ENCODE measurements at regions not wholly inside any gene's neighbourhood (a gene's known extent, or its start where the extent isn't known, plus 50 kb on each side); places are given as distances from the start of the nearest gene placed in this dataset.
"Not testable (repeated sequence)": the region's sequence is repeated elsewhere in the genome, so short reads cannot be mapped to it uniquely, and the experiment has no call there.

GRCh38 chr2:234590076-234590475 is 93.2 kb upstream of the ARL4C start:
- no peak for DNase-seq

DNA sequence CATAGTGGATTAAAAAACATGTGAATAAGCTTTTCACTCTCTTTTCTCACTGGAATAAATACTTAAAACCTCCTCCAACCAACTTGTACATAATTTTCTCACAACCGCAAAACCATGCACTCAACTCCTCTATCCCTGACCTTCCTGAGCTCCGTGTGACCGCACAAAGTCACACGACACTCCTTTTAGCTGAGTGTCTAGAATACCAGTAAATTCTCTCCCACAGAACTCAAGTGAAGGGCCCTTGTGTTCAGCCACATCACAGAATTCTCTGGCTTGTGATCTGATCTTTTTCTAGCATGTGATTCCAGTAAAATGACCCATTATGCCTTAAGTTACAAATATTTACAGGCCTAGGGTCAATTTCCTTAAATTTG is 91.2 kb upstream of the ARL4C start:
- DNase-seq: no peak

DNA sequence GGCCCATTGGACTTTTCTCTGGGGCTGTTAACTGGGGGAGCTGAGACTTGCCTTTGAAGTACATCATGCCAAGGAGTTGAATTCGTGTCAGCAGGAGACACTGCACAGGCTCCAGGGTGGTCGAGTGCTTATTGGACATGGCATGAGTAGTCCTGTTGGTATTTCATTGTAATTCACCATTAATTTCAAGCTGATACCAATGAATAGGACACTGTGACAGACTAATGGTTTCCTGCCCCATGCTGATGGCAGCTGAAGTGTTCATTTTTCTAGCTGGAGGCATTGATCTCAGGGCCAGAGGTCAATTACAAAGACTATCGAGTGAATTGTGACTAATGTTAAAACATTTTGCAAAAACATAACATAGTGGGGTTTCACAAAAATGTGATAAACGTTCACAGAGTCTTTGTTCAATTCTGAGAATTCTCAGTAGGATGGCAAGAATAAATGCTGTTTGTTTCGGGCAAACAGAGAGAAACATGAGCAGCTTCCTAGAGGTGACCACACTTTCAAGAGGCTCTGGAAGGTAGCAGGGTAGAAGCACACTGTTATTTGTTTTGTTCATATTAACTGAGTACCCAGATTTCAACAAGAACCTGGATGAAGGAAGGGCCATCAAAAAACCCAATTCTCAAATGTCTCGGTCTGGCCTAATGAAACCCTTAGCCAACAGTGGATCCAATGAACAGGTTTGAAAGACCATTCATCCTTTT is 90.6 kb upstream of the ARL4C start:
- DNase-seq: peak; percentile 14

DNA sequence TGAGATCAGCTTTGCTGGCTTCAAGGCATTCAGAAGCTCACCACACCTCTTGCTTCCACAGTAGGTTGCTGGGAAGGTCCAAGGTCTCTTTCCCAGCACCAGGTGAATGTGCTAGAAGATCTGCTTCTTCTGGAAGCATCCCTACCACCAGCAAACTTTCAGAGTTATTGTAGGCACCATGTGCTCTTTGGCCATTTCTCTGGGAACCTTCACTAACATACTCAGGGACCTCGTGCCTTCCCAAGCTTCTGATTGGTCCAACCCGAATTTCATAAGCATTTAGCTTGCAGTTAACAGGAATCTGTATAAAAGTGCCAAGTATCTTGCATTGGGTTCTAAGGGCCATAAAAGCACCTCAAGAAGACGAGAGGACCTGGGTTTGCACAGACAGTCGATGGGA is 86.5 kb upstream of the ARL4C start:
- DNase-seq: no peak

DNA sequence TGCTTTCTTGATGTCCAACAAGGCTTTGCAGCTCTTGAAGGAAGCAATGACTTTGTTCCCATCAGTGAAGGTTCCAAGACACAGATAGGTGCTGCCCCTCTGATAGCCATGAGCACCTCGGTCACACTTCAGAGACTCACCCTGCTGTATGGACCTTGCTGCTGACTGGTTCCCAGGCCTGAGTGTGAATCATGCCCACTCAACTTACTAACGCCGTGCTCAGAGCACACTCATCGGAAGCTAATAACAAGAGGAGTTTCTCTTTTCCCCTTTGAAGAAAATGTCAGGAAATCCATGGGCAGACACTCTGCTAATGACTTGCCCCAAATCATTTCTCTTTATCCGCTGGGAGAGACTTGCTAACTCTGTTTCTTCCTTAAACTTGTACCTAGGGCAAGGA is 83.8 kb upstream of the ARL4C start:
- no peak for DNase-seq

DNA sequence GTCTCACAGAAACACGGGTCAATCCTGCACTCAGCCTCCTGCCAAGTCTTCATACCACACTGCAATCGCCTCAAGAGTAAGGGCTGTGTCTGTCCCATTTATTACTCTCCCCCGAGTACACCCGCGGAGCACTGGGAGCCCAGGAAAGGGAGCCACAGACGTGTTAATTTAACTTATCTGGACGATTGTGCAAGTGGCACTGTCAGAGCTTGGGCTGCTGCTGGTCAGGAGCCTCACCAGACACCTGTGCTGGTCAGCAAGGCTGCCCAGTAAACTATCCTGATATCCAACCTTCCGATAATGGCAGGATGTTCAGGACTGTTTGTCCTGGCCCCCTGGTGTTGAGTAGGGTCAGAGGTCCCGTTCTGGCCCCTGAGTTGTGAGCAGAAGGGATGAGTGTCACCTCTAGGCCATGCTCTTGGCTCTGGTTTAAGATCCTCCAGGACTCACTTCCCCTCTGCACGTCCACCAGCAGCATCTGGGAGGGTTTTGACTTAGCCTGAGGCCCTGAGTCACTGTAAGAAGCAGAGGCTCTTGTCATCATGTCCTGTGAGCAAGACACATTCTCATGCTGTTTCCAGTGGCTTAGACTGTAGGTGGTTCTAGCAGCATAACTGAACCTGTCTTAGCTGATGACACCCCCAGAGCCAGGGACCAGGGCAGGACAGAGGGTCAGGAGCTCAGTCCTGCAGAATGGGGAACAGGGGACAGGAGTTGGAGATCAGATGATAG is 82.5 kb upstream of the ARL4C start:
- no peak for DNase-seq

DNA sequence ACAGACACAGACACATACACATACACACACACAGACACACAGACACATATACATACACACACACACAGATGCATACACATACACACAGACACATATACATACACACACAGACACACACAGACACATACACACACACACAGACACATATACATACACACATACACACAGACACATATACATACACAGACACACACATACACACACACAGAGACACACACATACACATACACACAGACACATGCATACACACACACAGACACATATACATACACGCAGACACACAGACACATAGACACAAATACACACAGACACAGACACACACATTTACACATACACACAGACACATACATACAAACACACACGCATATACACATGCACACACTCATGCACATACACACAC is 81.5 kb upstream of the ARL4C start:
- no peak for DNase-seq

- DNase-seq: no peak
Measured at GRCh38 chr2:234577191-234577590, 80.3 kb upstream of the ARL4C start.

DNA sequence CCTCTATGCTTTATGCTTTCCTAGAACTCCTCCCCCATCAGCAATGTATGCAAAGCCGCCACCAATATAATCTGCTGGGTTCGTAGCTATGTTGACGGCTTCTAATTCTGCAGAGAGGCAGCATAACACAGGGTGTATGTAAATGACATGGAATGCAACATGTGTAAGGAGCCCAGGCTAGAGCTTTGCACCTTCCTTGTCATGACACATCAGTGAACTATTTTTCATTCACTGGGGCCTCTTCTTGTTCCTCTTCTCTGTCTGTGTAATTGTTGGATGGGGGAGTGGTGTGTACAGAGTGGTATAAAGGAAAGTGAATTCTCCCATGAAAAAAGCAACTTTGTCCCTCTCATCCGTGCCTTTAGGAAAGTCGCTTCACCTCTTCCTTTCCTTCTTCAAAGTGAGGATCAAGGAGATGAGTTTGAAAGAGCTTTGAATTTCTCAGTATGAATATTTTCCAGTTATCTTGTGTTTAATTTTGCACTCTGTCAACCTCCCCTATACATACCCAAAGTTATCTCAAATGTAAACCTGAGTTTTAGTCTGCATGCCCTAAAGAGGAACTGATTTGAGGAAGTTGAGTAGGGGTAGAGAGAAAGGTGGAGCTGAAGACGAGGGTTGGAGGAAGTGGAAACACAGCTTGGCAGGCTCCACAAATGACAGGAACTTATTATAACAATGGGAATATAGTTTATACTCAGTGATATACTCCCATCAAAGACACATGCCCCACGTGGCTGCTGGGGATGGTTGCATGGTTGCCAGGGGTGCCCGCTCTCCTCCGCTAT is 74.9 kb upstream of the ARL4C start:
- DNase-seq: no peak

DNA sequence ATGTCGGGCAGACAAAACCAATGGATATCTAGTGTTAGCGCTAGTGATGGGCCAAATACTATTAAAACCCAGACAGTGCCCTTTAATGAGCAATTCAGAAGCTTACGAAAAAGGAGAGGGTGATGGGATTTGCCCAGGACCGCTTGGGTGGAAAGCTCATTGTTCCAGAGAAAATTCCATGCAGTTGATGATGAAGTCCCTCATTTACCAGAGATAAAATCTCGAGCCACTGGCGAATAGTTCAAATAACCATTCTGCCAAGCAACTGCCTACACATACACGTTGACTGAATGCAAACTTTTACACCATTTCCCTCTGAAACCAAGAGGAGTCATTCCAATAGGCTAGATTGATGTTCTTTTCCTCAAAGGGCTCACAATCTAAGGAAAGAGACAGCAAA is 73.6 kb upstream of the ARL4C start:
- no peak for DNase-seq

- no peak for DNase-seq
Measured at GRCh38 chr2:234569776-234570430, 73.0 kb upstream of the ARL4C start.

GRCh38 chr2:234566622-234567021 is 69.7 kb upstream of the ARL4C start:
- no peak for DNase-seq

- DNase-seq: no peak
Measured at GRCh38 chr2:234565842-234566619, 69.2 kb upstream of the ARL4C start.

DNA sequence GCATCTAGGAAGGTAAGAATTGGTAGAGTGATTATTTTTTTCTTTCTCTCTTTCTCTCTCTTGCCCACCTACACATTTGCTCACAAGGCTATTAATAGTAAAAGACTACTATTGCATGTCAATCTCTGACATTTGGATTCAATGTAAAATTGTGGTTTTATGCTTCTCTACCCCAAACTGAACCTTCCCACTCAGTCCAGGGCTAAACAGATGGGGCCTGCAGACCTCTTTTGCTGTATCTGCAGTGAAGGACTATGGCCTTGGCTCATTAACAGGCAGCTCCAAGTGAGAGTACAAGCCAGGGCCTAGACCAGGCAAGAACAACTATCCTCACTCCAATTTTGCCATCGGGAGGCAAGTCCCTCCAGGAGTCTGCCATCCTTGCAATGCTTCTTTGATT is 68.3 kb upstream of the ARL4C start:
- DNase-seq: no peak

DNA sequence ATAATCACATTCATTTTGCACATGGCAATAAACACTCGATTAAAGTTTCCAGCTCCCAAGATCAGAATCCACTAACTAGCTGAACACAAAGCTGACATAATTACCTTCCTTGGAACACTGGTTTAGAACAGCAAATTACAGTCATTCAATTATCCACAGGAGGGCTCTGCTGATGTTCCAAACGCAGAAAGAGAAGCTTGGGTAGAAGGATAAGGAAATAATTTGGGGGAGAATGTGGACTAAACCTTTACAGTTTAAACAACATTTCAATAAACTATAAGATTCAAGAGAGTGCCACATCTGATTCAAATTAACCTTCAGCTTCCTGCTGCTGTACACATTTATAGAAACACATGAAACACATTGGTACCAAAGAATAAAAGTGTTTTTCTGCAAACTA is 67.8 kb upstream of the ARL4C start:
- DNase-seq: no peak

DNA sequence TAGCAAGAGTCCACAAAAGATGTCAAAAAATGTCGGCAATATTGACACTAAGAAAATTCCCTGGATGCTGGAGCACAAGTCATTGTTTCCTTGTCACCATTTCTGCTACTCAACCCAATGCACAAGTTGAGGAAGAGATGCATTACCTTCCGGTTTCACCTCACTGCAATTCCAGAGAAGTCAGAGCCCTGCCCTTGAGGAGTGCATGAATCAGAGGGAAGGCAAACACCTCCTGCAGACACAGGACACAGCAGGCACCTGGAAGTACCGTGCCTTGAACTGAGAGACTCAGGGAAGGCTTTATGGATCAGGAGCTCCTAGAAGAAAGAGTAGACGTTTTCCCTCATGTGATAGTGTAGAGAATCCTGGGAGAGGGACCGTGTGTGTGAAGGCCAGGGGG is 62.7 kb upstream of the ARL4C start:
- peak; percentile 66 for DNase-seq

DNA sequence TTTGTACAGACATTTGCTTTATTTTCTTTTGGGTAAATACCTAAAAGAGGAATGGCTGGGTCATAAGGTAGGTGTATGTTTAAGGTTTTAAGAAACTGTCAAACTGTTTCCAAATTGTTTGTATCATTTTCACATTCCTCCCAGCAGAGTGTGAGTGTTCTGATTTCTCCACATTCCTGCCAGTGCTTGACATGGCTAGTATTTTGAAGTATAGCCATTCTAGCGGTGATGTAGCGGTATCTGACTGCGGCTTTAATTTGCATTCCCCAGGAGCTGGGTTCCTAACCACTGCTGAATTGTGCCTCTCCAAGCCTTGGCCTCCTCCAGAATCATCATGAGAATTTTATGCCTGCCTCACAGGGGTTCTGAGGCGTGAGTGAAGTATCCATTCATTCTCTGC is 61.8 kb upstream of the ARL4C start:
- DNase-seq: no peak

- peak; percentile 88 for DNase-seq
Measured at GRCh38 chr2:234556848-234557573, 60.1 kb upstream of the ARL4C start.

DNA sequence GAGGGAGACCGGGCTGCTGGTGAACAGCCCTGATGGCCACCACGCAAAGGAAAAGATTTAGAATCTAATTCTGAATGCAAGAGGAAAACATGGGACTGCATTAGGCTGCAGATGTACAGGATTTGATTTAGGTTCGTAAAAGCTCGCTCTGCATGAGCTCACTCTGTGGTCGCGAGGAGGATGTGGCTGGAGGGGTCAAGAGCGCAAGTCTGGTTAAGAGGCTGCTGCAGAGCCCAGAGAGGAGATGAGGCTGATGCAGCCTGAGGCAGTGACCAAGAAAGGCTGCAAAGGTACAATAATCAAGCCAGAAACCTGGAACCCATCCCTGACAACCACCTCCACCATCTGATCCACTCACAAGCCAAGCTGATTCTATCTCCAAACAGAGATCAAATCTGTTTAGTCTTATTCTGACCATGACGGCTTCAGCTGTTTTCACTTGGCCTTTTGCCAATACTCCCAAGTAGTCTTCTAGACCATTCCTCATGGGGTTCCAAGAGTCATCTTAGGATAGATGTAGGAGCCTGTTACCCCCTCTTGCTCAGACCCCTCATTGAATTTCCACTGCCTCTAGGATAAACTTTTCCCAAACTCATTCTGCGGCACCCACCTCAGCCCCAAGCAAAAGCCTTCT is 58.9 kb upstream of the ARL4C start:
- no peak for DNase-seq

DNA sequence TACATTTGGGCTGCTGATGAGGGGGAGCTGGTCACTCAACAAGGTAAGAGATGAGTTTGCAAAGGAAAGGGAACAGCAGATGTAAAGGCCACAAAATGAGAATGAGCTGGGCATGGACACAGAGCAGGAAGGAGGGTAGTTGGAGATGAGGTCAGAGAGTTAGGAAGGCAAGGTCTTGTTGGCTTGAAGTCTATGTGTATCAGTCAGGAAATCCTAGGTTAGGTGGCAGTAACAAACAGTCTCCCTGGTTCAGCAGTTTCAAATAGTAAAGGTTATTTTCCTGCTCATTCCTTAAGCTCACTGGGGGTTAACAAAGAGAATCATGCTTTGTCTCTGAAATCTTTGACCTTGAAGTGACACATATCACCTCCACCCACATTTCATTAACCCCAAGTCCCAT is 58.3 kb upstream of the ARL4C start:
- no peak for DNase-seq

DNA sequence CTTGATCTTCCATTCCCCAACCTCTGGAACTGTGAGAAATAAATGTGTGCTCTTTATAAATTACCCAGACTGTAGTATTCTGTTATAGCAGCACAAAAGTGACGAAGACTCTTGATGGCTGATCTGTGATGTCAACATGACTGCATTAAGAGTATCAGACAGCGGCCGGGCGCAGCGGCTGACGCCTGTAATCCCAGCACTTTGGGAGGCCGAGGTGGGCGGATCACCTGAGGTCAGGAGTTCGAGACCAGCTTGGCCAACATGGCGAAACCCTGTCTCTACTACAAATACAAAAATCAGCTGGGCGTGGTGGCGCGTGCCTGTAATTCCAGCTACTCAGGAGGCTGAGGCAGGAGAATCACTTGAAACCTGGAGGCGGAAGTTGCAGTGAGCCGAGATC is 56.3 kb upstream of the ARL4C start:
- not testable (repeated sequence) for DNase-seq
